ENCODE measurements at regions not wholly inside any gene's neighbourhood (a gene's known extent, or its start where the extent isn't known, plus 50 kb on each side); places are given as distances from the start of the nearest gene placed in this dataset.
"Not testable (repeated sequence)": the region's sequence is repeated elsewhere in the genome, so short reads cannot be mapped to it uniquely, and the experiment has no call there.

DNA sequence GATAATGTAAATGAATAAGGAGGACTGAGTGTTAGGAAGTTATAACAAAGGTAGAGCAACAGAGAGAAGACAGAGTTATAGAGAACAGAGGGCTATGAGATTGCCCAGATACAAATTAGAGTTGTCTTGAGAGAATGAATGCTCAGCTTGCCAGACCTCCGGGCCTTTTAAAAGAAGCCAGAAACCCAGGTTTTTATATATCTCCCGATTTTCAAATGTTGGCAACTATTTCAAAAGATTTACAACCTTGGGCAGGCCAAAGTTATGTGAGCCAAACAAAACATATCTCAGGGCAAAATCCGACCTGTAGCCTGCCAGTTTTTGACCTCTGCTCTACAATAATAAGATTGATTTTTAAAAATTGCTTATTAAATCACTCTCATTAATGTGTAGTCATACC is 573.1 kb upstream of the SLC10A2 start:
- DNase-seq (ENCODE audit: low read depth) = no peak

- DNase-seq (ENCODE audit: low read depth) = no peak
Observed at GRCh38 chr13:103638706-103639105, 572.5 kb upstream of the SLC10A2 start.

DNA sequence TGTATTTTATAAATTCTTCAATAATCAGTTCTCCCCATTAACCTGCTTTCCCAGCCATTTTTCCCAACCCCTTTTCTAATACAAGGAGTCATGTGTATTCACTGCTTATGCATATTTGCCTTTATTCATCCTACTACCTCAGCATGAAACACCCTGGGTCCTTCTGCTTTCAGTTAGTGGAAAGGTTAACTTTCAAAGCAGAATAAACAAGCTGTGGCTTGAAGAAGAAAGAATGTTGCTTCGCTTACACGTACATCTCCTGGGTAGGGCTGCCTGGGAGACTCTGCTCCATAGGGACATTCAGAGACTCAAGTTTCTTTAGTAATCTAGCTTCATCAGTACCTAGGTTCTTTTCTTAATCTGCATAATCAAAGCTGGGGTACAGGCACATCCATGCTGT is 567.8 kb upstream of the SLC10A2 start:
- no peak for DNase-seq (ENCODE audit: low read depth)

DNA sequence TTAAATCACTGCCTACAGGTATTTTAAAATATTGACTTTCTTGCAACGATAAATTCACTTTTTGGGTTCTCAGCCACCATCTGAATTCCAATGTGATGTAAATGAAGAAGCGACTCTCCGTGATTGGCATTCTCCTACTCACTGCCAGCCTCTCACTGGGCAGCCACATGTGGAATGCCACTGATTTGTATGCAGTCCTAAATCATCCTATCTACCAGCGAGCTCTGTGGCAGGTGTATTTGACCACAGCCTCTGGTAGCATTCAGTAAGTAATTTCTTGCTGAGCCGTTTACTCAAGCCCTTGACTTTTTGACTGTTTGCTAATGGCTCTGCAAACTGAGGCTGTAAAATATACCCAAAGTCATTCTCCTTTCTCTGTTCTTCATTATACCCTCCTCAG is 559.0 kb upstream of the SLC10A2 start:
- DNase-seq (ENCODE audit: low read depth) = no peak

- DNase-seq (ENCODE audit: low read depth) = no peak
Observed at GRCh38 chr13:103618151-103618550, 551.9 kb upstream of the SLC10A2 start.

- DNase-seq (ENCODE audit: low read depth) = no peak
Observed at GRCh38 chr13:103615771-103616170, 549.6 kb upstream of the SLC10A2 start.

GRCh38 chr13:103614761-103615160 is 548.5 kb upstream of the SLC10A2 start:
- DNase-seq (ENCODE audit: low read depth) = no peak

DNA sequence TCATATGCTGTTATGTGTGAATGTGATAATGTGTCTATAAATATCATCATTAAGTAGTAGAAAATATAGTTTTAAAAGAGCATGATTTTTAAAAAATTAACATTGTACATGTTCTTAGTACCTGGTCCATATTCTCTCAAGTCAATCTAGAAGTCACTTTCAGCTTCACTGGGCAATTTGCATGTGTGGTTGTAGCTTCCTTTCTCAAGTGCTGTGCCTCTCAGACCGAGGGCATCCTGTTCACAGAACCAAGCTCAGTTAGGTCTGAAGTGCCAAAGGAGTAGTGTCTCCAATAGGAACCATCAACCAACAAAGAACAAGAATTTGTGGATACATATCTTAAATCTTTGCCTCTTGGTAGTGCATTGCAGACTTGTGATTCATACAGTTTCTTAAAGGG is 541.8 kb upstream of the SLC10A2 start:
- DNase-seq (ENCODE audit: low read depth) = no peak

DNA sequence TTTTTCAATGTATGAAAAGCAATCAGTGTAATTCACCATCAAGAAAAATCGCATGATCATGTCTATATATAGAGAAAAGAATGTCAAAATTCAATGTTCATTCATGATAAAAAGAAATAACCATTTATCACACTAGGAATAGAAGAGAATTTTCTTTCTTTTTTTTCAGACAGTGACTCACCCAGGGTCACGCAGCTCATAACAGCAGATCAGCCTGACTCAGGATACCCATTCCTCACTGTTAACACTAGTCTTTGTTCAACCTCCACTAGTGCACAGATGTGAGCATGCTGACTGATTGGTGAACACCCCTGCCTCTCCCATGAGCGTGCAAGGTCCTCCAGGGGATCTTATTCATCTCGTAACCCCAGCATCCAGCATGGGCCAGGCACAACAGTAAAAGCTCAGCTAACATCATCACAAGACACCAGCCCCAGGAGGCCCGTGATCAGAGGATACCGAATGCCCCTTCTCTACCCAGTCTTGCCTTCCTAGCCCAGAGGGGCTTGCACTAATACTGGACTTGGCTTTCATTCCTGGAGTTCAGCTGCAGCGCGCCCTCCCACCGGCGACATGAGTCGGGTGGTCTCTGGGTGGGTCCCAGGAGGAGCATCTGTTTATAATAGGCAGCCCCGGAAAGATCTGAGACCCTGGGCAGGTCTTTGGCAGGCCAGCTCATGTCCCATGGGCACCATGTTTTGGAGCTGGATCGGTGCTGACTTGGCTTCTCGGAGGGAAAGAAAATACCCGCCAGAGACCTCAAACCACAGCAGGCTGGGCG is 539.5 kb upstream of the SLC10A2 start:
- no peak for DNase-seq (ENCODE audit: low read depth)

GRCh38 chr13:103599870-103600269 is 533.7 kb upstream of the SLC10A2 start:
- not testable (repeated sequence) for DNase-seq (ENCODE audit: low read depth)

GRCh38 chr13:103598671-103599070 is 532.5 kb upstream of the SLC10A2 start:
- no peak for DNase-seq (ENCODE audit: low read depth)

GRCh38 chr13:103573446-103573845 is 507.2 kb upstream of the SLC10A2 start:
- no peak for DNase-seq (ENCODE audit: low read depth)

DNA sequence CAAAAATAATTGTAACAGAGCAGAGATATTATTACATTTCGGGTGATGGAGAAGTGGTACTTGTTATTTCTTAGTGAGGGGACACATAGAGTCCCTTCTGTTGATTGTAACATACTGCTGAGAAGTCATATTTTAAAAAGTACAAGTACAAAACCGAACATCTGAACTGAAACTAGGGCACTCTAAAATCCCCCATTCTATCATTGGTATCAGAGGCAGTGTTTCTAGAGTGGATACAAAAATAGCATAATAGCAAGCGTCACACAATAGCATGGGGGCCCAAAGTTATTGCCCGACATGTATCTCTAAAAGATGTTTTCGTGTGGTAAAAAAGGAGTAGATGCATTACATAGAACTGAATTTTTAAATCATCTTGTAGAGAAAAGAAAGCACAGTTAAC is 502.1 kb upstream of the SLC10A2 start:
- DNase-seq (ENCODE audit: low read depth) = no peak

DNA sequence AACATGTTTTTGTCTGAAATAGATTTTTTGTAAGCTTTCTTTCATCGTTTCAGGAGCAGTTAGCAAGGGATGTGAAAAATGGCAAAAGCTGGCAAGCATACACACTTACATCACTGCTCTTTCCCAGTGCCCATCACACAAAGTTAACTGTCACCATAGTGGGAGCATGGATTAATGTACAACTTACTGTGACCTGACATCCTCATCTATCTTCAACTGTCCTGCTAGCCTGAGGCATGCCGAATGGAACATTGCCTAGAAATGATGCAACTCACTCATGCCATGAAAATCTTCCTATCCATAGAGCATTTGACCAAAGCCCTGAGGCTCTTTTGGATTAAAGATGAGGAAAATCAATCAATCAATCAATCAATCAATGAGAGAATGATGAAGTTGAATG is 491.7 kb upstream of the SLC10A2 start:
- no peak for DNase-seq (ENCODE audit: low read depth)

GRCh38 chr13:103556681-103557080 is 490.5 kb upstream of the SLC10A2 start:
- DNase-seq (ENCODE audit: low read depth) = no peak

DNA sequence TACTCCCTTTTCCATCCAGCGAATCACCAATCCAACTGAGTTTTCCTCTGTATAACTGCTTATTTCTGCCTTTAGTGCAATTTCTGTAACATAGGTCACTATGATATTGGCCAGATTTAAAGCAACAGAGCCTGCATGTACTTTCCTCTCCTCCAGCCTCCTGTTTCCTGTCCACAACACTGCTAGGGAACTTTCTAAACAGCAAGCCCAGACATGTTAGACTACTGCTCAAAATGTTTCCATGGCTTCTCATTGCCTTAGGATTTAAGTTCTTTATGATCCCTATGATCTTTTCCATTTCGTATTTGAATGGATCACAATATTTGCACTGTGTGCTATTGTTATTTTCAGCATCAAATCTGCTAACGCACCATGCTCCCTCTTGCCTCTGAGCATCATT is 481.7 kb upstream of the SLC10A2 start:
- no peak for DNase-seq (ENCODE audit: low read depth)

GRCh38 chr13:103546271-103546670 is 480.1 kb upstream of the SLC10A2 start:
- DNase-seq (ENCODE audit: low read depth) = no peak

DNA sequence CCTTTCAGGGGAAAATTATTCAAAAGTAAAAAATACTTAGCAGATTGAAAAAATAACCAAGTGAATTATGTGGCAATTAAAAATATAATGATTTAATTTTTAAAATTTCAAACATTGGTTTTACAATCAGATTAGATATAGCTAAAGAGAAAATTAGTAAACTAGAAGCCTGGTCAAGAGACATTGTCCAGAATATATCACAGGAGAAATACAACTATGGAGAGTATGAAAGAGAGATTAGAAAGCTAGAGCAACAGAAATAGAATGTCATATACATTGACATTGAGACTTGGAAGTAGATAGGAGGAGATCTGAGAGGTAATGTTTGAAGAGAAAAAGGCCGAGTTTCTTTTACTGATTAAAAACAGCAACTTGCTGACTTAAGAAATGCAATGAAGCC is 476.4 kb upstream of the SLC10A2 start:
- no peak for DNase-seq (ENCODE audit: low read depth)

DNA sequence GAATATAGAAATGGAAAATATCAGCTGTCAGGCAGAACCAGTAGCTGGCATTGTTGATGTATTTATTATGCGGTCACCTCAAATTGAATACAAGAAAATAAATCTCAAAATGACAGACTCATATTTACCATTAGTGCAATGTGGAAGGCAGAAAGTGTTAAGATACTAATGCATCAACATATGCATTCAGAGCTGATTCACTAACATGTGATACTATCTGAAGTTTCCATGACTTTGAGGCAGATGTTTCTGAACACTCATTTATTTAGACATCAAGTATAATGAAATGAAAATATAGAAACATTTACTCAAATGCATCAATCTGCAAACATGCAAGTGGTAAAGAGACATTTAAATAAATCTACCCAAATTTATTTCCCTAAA is 474.2 kb upstream of the SLC10A2 start:
- no peak for DNase-seq (ENCODE audit: low read depth)

DNA sequence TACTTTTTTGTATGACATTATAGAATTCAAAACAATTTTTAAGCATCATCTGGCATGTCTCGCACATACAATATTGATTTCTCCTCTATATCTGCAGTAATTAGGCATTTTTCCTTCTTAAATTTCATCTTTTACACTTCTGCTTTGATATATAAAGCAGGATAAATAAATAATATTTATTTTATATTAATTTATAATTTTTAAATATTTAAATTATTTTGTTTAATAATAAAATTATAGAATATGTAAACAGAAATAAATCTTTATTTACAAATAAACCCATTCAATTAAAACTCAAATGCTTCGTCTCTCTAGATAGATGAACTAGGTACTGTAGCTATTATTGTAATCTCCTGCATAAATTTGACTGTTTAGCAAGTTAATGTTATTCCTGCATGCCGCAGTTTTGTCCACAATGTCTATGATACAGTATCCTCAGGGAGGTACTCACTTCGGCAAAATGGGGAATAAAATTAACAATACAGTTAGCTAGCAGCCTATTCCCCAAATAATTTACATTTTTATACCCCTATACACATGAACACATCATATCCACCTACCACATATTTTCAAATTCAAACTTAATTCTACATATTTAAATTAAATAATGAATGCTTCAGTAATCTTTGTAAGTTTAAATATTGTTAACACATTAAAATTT is 473.6 kb upstream of the SLC10A2 start:
- no peak for DNase-seq (ENCODE audit: low read depth)

DNA sequence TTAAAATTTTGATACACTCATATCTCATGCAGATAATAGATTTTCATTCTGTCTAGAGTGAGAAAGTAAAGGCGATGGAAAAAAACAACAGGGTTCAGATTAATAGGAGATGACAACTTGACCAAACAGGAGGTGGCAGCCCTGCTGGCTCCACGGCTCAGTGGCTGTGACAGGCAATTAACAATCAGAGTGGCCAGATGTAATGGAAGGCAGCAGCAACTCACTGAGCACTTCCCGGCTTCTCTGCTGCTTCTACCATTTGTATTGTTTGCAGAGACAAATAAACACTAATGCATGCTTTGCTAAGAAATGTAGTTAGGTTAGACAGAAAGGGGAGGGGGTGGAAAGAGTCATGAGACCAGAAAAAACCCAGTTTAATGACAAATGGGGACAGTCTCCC is 473.0 kb upstream of the SLC10A2 start:
- DNase-seq (ENCODE audit: low read depth) = no peak

DNA sequence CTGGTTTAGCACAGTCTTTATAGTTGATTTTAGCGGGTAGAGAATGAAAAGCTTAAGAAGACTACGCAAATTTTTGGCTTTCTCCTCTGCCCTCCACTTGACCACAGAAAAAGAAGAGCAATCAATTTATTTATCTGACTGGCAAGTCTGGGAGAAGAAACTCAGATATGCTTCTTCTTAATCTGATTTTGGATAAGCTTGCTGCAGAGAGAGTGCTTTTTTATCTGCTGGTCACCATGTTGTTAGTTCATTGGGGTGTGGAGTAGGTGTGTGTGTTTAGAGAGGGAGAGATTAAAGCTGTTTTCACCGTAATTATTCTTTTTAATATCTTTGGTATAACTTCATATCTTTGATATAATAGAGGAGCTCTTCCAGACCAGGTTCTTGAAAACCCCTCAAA is 471.4 kb upstream of the SLC10A2 start:
- DNase-seq (ENCODE audit: low read depth) = no peak

- no peak for DNase-seq (ENCODE audit: low read depth)
Observed at GRCh38 chr13:103531278-103531677, 465.1 kb upstream of the SLC10A2 start.

DNA sequence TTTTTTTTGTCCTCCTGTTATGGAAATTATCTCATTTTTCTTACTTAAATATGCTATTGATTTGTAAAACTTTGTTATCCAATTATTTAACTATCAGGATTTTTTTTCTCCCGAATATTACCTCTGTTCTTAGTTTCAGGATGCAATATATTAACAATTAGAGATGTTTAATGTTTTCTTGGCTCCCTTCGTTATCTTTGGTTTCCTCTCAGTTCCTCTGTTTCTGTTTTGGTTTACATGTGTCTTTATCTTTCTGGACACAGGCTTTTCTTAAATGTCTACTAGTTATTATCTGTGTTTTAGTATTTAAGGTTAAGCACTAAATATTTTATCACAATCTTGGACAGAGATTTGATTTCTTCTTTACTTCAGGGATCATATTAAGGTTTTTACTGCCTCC is 462.2 kb upstream of the SLC10A2 start:
- DNase-seq (ENCODE audit: low read depth) = no peak

Data from activated gamma-delta T cell treated with anti-CD3 and anti-CD28 coated beads, Interleukin-2, amount 50 U/mL, for 16 hours (primary cell).